Stimulated activated naive CD8-positive, alpha-beta T cell treated with anti-CD3 and anti-CD28 coated beads, Interleukin-15, amount 100 ng/mL, for 72 hours (primary cell): ENCODE measurements at regions not wholly inside any gene's neighbourhood (a gene's known extent, or its start where the extent isn't known, plus 50 kb on each side); places are given as distances from the start of the nearest gene placed in this dataset.

Experiments
- ATAC-seq: fragments of 150-1000 bp; cut with Tn5 transposase; 2 replicates; pipeline ENCODE4 v1.10.0; 2021; ENCODE audit warnings: mild to moderate bottlenecking, moderate library complexity
- DNase-seq, 2 donors: peaks; one replicate each; pipeline ENCODE4 v3.0.0; 2021 to 2022
- H3K27ac Mint-ChIP-seq, 2 donors: one replicate each; pipeline ENCODE4 v1.8.0; 2022; ENCODE audit warnings: mild to moderate bottlenecking in 2 of 2, mixed read lengths in 2 of 2, moderate library complexity in 2 of 2
- H3K27me3 Mint-ChIP-seq: one replicate; pipeline ENCODE4 v1.8.0; 2022; ENCODE audit warnings: mixed read lengths
- H3K4me1 Mint-ChIP-seq: one replicate; pipeline ENCODE4 v1.8.0; 2022; ENCODE audit warnings: mild to moderate bottlenecking, mixed read lengths
- H3K4me3 Mint-ChIP-seq, 2 donors: one replicate each; pipeline ENCODE4 v1.8.0; 2022; ENCODE audit warnings: mild to moderate bottlenecking in 2 of 2, mixed read lengths in 2 of 2, moderate library complexity in 1 of 2
- H3K9me3 Mint-ChIP-seq, 2 donors: one replicate each; pipeline ENCODE4 v1.8.0; 2022; ENCODE audit warnings: mixed read lengths in 2 of 2

- Mint-ChIP-seq H3K9me3 (no peaks in the 10 kb centered on the region), H3K27ac (no peak overlapping the region), H3K4me3 (no peak overlapping the region), H3K27me3 (no peaks in the 10 kb centered on the region), H3K4me1 (peaks cover 14% of the 10 kb centered on the region)
- DNase-seq (no peak), ATAC-seq (no peak)
These were observed 398.2 kb upstream of the TRIB2 start for GRCh38 chr2:12318427-12319057.

- H3K27ac Mint-ChIP-seq = no peak overlapping the region
- H3K4me3 Mint-ChIP-seq = no peak overlapping the region
- ATAC-seq = no peak
- H3K9me3 Mint-ChIP-seq = no peaks in the 10 kb centered on the region
- no peak for DNase-seq
- no peaks in the 10 kb centered on the region for H3K4me1 Mint-ChIP-seq
- H3K27me3 Mint-ChIP-seq = no peaks in the 10 kb centered on the region
These were observed 396.6 kb upstream of the TRIB2 start for GRCh38 chr2:12320027-12320734.

- Mint-ChIP-seq H3K9me3 (no peaks in the 10 kb centered on the region), H3K4me1 (no peaks in the 10 kb centered on the region), H3K27me3 (no peaks in the 10 kb centered on the region), H3K4me3 (no peak overlapping the region), H3K27ac (no peak overlapping the region)
- ATAC-seq = no peak
- no peak for DNase-seq
These were observed 395.6 kb upstream of the TRIB2 start for GRCh38 chr2:12320991-12321641.

GRCh38 chr2:12321886-12322285 is 394.9 kb upstream of the TRIB2 start:
- no peak for DNase-seq
- no peak for ATAC-seq
- Mint-ChIP-seq H3K4me3 (no peak overlapping the region), H3K9me3 (no peaks in the 10 kb centered on the region), H3K4me1 (no peaks in the 10 kb centered on the region), H3K27ac (no peak overlapping the region), H3K27me3 (no peaks in the 10 kb centered on the region)

- Mint-ChIP-seq H3K27me3 (no peaks in the 10 kb centered on the region), H3K4me3 (no peak overlapping the region), H3K27ac (no peak overlapping the region), H3K4me1 (no peaks in the 10 kb centered on the region), H3K9me3 (no peaks in the 10 kb centered on the region)
- ATAC-seq (no peak), DNase-seq (no peak)
These were observed 390.9 kb upstream of the TRIB2 start for GRCh38 chr2:12325806-12326205.

- peaks cover 0 to 3% of the 10 kb centered on the region in 2 donors for H3K9me3 Mint-ChIP-seq
- no peak overlapping the region for H3K27ac Mint-ChIP-seq
- ATAC-seq (peak; percentile 56), DNase-seq (no peak)
- H3K4me1 Mint-ChIP-seq = no peaks in the 10 kb centered on the region
- no peaks in the 10 kb centered on the region for H3K27me3 Mint-ChIP-seq
- no peak overlapping the region for H3K4me3 Mint-ChIP-seq
These were observed 390.1 kb upstream of the TRIB2 start for GRCh38 chr2:12326449-12327190.

- no peak for DNase-seq
- H3K4me3 Mint-ChIP-seq = no peak overlapping the region
These were observed 385.8 kb upstream of the TRIB2 start for GRCh38 chr2:12330916-12331315.

GRCh38 chr2:12331698-12332097 is 385.0 kb upstream of the TRIB2 start:
- Mint-ChIP-seq H3K27ac (no peak overlapping the region), H3K27me3 (peaks cover 16% of the 10 kb centered on the region), H3K9me3 (peaks cover 0 to 7% of the 10 kb centered on the region in 2 donors), H3K4me3 (no peak overlapping the region), H3K4me1 (peaks cover 9% of the 10 kb centered on the region)
- ATAC-seq (no peak), DNase-seq (no peak)

More at GRCh38 chr2:12330916-12331315, 385.8 kb upstream of the TRIB2 start:
- peaks cover 9% of the 10 kb centered on the region for H3K4me1 Mint-ChIP-seq
- peaks cover 16% of the 10 kb centered on the region for H3K27me3 Mint-ChIP-seq
- no peak overlapping the region for H3K27ac Mint-ChIP-seq
- ATAC-seq = no peak
- H3K9me3 Mint-ChIP-seq = peaks cover 0 to 7% of the 10 kb centered on the region in 2 donors

- H3K27ac Mint-ChIP-seq = no peak overlapping the region
- H3K27me3 Mint-ChIP-seq = peaks cover 16% of the 10 kb centered on the region
- DNase-seq = no peak
- peaks cover 0 to 7% of the 10 kb centered on the region in 2 donors for H3K9me3 Mint-ChIP-seq
- H3K4me3 Mint-ChIP-seq = no peak overlapping the region
- peaks cover 9% of the 10 kb centered on the region for H3K4me1 Mint-ChIP-seq
- ATAC-seq = no peak
These were observed 383.4 kb upstream of the TRIB2 start for GRCh38 chr2:12333293-12333692.

- no peak overlapping the region for H3K4me3 Mint-ChIP-seq
- H3K4me1 Mint-ChIP-seq = peaks cover 9% of the 10 kb centered on the region
- DNase-seq (no peak), ATAC-seq (no peak)
- peaks cover 16% of the 10 kb centered on the region for H3K27me3 Mint-ChIP-seq
- H3K27ac Mint-ChIP-seq = no peak overlapping the region
- H3K9me3 Mint-ChIP-seq = peaks cover 0 to 7% of the 10 kb centered on the region in 2 donors
These were observed 382.2 kb upstream of the TRIB2 start for GRCh38 chr2:12334412-12334966.

- Mint-ChIP-seq H3K9me3 (peaks cover 0 to 7% of the 10 kb centered on the region in 2 donors), H3K27ac (no peak overlapping the region), H3K4me3 (no peak overlapping the region), H3K4me1 (peaks cover 9% of the 10 kb centered on the region), H3K27me3 (peaks cover 16% of the 10 kb centered on the region)
- no peak for DNase-seq
- ATAC-seq = no peak
These were observed 381.6 kb upstream of the TRIB2 start for GRCh38 chr2:12335131-12335530.

- Mint-ChIP-seq H3K27ac (no peak overlapping the region), H3K9me3 (peaks cover 0 to 7% of the 10 kb centered on the region in 2 donors), H3K4me3 (no peak overlapping the region), H3K27me3 (peaks cover 16% of the 10 kb centered on the region), H3K4me1 (peaks cover 9% of the 10 kb centered on the region)
- DNase-seq (no peak), ATAC-seq (no peak)
These were observed 380.7 kb upstream of the TRIB2 start for GRCh38 chr2:12335995-12336394.

- peaks cover 7 to 9% of the 10 kb centered on the region in 2 donors for H3K9me3 Mint-ChIP-seq
- DNase-seq (no peak), ATAC-seq (no peak)
- no peak overlapping the region for H3K27ac Mint-ChIP-seq
- H3K4me1 Mint-ChIP-seq = peaks cover 9% of the 10 kb centered on the region
- no peak overlapping the region for H3K4me3 Mint-ChIP-seq
- H3K27me3 Mint-ChIP-seq = peaks cover 10% of the 10 kb centered on the region
These were observed 377.6 kb upstream of the TRIB2 start for GRCh38 chr2:12338946-12339697.

GRCh38 chr2:12340164-12340563 is 376.6 kb upstream of the TRIB2 start:
- DNase-seq (no peak), ATAC-seq (no peak)
- Mint-ChIP-seq H3K27ac (no peak overlapping the region), H3K27me3 (no peaks in the 10 kb centered on the region), H3K4me3 (no peak overlapping the region), H3K4me1 (no peaks in the 10 kb centered on the region), H3K9me3 (peaks cover 12 to 17% of the 10 kb centered on the region in 2 donors)

GRCh38 chr2:12341215-12341614 is 375.5 kb upstream of the TRIB2 start:
- Mint-ChIP-seq H3K4me3 (no peak overlapping the region), H3K4me1 (no peaks in the 10 kb centered on the region), H3K9me3 (peaks cover 12 to 20% of the 10 kb centered on the region in 2 donors), H3K27ac (no peak overlapping the region), H3K27me3 (no peaks in the 10 kb centered on the region)
- DNase-seq = no peak
- no peak for ATAC-seq
